ENCODE measurements at regions not wholly inside any gene's neighbourhood (a gene's known extent, or its start where the extent isn't known, plus 50 kb on each side); places are given as distances from the start of the nearest gene placed in this dataset.

DNA sequence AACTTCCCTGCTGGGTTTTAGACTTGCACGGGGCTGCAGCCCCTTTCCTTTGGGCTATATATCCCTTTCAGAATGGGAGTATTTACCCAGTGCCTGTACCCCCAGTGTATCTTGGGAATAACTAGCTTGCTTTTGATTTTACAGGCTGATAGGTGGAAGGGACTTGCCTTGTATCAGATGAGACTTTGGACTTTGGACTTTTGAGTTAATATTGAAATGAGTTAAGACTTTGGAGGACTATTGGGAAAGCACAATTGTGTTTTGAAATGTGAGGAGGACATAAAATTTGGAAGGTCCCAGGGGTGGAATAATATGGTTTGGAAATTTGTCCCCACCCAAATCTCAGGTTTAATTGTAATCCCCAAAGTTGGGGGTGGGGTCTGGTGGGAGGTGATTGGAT lies 393.8 kb upstream of the KIF2B start:
- H3K27me3 ChIP-seq (ENCODE audit: control insufficient read depth, extremely low read depth, insufficient read depth, low read length) = no peaks in the 10 kb centered on the region

DNA sequence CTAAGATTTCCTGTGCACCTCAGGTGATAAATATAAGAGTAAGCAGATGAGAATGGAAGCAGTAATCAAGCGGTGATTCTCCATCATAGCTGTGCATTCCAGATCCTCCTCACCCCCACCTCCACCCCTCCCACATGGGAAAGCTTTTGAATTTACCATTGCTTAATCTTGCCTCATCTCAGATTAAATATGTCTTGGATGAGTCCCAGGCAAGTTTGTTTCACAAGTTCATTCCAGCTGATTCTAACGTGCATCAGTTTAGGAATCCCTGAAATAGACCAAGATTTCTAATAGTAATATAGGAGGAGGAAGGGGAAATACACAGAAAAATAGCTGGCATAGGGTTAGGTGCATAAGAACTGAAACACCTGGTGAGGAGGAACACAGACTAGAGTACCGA lies 396.2 kb upstream of the KIF2B start:
- H3K4me1 ChIP-seq (ENCODE audit: control insufficient read depth, extremely low read depth, insufficient read depth, low read length) = no peaks in the 10 kb centered on the region
- no peak for TF ChIP-seq EZH2 (IDR thresholded peaks at IDR 0.05; ENCODE audit: low read length)
- TF ChIP-seq, protein P1, sequence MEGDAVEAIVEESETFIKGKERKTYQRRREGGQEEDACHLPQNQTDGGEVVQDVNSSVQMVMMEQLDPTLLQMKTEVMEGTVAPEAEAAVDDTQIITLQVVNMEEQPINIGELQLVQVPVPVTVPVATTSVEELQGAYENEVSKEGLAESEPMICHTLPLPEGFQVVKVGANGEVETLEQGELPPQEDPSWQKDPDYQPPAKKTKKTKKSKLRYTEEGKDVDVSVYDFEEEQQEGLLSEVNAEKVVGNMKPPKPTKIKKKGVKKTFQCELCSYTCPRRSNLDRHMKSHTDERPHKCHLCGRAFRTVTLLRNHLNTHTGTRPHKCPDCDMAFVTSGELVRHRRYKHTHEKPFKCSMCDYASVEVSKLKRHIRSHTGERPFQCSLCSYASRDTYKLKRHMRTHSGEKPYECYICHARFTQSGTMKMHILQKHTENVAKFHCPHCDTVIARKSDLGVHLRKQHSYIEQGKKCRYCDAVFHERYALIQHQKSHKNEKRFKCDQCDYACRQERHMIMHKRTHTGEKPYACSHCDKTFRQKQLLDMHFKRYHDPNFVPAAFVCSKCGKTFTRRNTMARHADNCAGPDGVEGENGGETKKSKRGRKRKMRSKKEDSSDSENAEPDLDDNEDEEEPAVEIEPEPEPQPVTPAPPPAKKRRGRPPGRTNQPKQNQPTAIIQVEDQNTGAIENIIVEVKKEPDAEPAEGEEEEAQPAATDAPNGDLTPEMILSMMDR (optimal IDR thresholded peaks at IDR 0.05 in 1 of 3, IDR thresholded peaks at IDR 0.05 in 1 of 3, conservative IDR thresholded peaks at IDR 0.05 in 1 of 3; ENCODE audit: extremely low read depth in 1 of 3, insufficient read depth in 2 of 3, low read length in 3 of 3) = no peak
- dilution Hi-C loops (cut with MboI; ENCODE audit: extremely low pct_ligation_motif_present, low sequenced_read_pairs) = no loop called here
- no peaks in the 10 kb centered on the region for H3K27me3 ChIP-seq (ENCODE audit: control insufficient read depth, extremely low read depth, insufficient read depth, low read length)
- H3K4me3 ChIP-seq (ENCODE audit: control insufficient read depth in 2 of 3, extremely low read depth in 1 of 3, insufficient read depth in 2 of 3, low read depth in 1 of 3, low read length in 3 of 3) = no peak overlapping the region
- no peak overlapping the region for H2AFZ ChIP-seq (ENCODE audit: control insufficient read depth, low read length)
- no peaks in the 10 kb centered on the region for H3K36me3 ChIP-seq (ENCODE audit: control insufficient read depth in 2 of 2, extremely low read depth in 1 of 2, insufficient read depth in 2 of 2, low read length in 2 of 2)
- DNase-seq (ENCODE audit: low read depth, low spot score) = no peak
- no peaks in the 10 kb centered on the region for H3K9me1 ChIP-seq (ENCODE audit: control insufficient read depth, extremely low read depth, insufficient read depth, low read length)
- no peaks in the 10 kb centered on the region for H3K79me2 ChIP-seq (ENCODE audit: control insufficient read depth, insufficient read depth, low read length)
- no peak for FAIRE-seq
- no peak overlapping the region for H3K4me2 ChIP-seq (ENCODE audit: control insufficient read depth, extremely low read depth, insufficient read depth, low read depth, low read length)
- H3K9me3 ChIP-seq (ENCODE audit: control insufficient read depth, low read depth, low read length) = no peaks in the 10 kb centered on the region
- H4K20me1 ChIP-seq (ENCODE audit: control insufficient read depth, extremely low read depth, insufficient read depth, low read length) = no peaks in the 10 kb centered on the region
- no peak overlapping the region for H3K9ac ChIP-seq (ENCODE audit: control insufficient read depth, extremely low read depth, insufficient read depth, low read length)
- H3K27ac ChIP-seq (ENCODE audit: control insufficient read depth, insufficient read depth, low read length) = no peak overlapping the region

More for the DNA sequence above, 393.8 kb upstream of the KIF2B start:
- Histone ChIP-seq H4K20me1 (ENCODE audit: control insufficient read depth, extremely low read depth, insufficient read depth, low read length) (no peaks in the 10 kb centered on the region), H3K9ac (ENCODE audit: control insufficient read depth, extremely low read depth, insufficient read depth, low read length) (no peak overlapping the region), H3K4me3 (ENCODE audit: control insufficient read depth in 2 of 3, extremely low read depth in 1 of 3, insufficient read depth in 2 of 3, low read depth in 1 of 3, low read length in 3 of 3) (no peak overlapping the region), H3K36me3 (ENCODE audit: control insufficient read depth in 2 of 2, extremely low read depth in 1 of 2, insufficient read depth in 2 of 2, low read length in 2 of 2) (no peaks in the 10 kb centered on the region), H2AFZ (ENCODE audit: control insufficient read depth, low read length) (no peak overlapping the region), H3K9me3 (ENCODE audit: control insufficient read depth, low read depth, low read length) (no peaks in the 10 kb centered on the region), H3K79me2 (ENCODE audit: control insufficient read depth, insufficient read depth, low read length) (no peaks in the 10 kb centered on the region), H3K9me1 (ENCODE audit: control insufficient read depth, extremely low read depth, insufficient read depth, low read length) (no peaks in the 10 kb centered on the region), H3K4me1 (ENCODE audit: control insufficient read depth, extremely low read depth, insufficient read depth, low read length) (no peaks in the 10 kb centered on the region), H3K4me2 (ENCODE audit: control insufficient read depth, extremely low read depth, insufficient read depth, low read depth, low read length) (no peak overlapping the region), H3K27ac (ENCODE audit: control insufficient read depth, insufficient read depth, low read length) (no peak overlapping the region)
- DNase-seq (ENCODE audit: low read depth, low spot score) (no peak), FAIRE-seq (no peak)
- no peak for TF ChIP-seq EZH2 (IDR thresholded peaks at IDR 0.05; ENCODE audit: low read length)
- TF ChIP-seq, protein P1 (optimal IDR thresholded peaks at IDR 0.05 in 1 of 3, IDR thresholded peaks at IDR 0.05 in 1 of 3, conservative IDR thresholded peaks at IDR 0.05 in 1 of 3; ENCODE audit: extremely low read depth in 1 of 3, insufficient read depth in 2 of 3, low read length in 3 of 3) = no peak
- dilution Hi-C loops (cut with MboI; ENCODE audit: extremely low pct_ligation_motif_present, low sequenced_read_pairs) = no loop called here
